K562 (cell line): ENCODE measurements at regions not wholly inside any gene's neighbourhood (a gene's known extent, or its start where the extent isn't known, plus 50 kb on each side); places are given as distances from the start of the nearest gene placed in this dataset.

Experiments used
- ATAC-seq: fragments of 200-7000 bp; cut with Tn5 transposase; 3 replicates; pipeline ENCODE4 v1.9.1; 2020; ENCODE audit warnings: moderate library complexity
- BruUV-seq: library from RNA; stranded (reverse); fragments of 400-500 nt; replicated peaks from 2 replicates; lab custom pipeline; 2021; lab: Mats Ljungman, UMichigan
- CTCF ChIA-PET: fragments of 300-600 bp; formaldehyde crosslinking; extraction: SDS; loops from one replicate; lab custom pipeline; 2021; ENCODE audit warnings: low intra/inter-chr PET ratio; lab: Yijun Ruan, JAX
- POLR2A ChIA-PET: fragments of 300-600, 350-650 bp; sonication (Branson Sonifier 250); formaldehyde crosslinking; extraction: SDS; loops from one replicate; lab custom pipeline; 2021; ENCODE audit warnings: antibody characterized with exemption, inconsistent platforms; lab: Yijun Ruan, JAX
- DNase-seq, 4 experiments: peaks; one replicate each; pipeline versions ENCODE4 v3.0.0 to v3.0.0-alpha.2; 2011 to 2018; ENCODE audit warnings: low spot score in 3 of 4, mixed read lengths in 3 of 4; ENCODE audit errors: extremely low read depth in 1 of 4
- FAIRE-seq: peaks from 2 replicates; lab custom pipeline; 2011; peaks lifted over from hg19 to GRCh38; lab: Jason Lieb, UNC
- H2AFZ ChIP-seq: 2 replicates; pipeline ENCODE4 v1.6.0; 2011; ENCODE audit warnings: low read depth, low read length, control low read depth, inconsistent platforms
- H3K27ac ChIP-seq: fragments of 200-600 bp; 3 replicates; pipeline ENCODE4 v1.8.0; 2011; ENCODE audit warnings: low read depth, mild to moderate bottlenecking, control low read depth, inconsistent platforms, low read length, moderate library complexity, mixed read lengths; ENCODE audit errors: extremely low read depth
- H3K27me3 ChIP-seq, 2 experiments: fragments of 300-600 bp in 1 of 2; 2 replicates in 1 of 2; 3 replicates in 1 of 2; pipeline versions ENCODE4 v1.6.0 to v1.8.0; 2011; ENCODE audit warnings: inconsistent platforms in 2 of 2, low read length in 2 of 2, mild to moderate bottlenecking in 1 of 2, mixed read lengths in 1 of 2, moderate library complexity in 1 of 2; ENCODE audit not compliant: control insufficient read depth in 2 of 2, insufficient read depth in 2 of 2
- H3K36me3 ChIP-seq: fragments of 300-600 bp; 3 replicates; pipeline ENCODE4 v1.8.0; 2011; ENCODE audit warnings: mild to moderate bottlenecking, low read length, inconsistent platforms; ENCODE audit not compliant: control insufficient read depth, insufficient read depth
- H3K4me1 ChIP-seq, 2 experiments: fragments of 200-600 bp in 1 of 2; replicated peaks in 1 of 2; 2 replicates in 1 of 2; 3 replicates in 1 of 2; pipeline versions ENCODE4 v1.5.1 to v1.8.0; 2011; ENCODE audit warnings: inconsistent platforms in 2 of 2, low read length in 2 of 2, mild to moderate bottlenecking in 1 of 2, mixed read lengths in 1 of 2, moderate library complexity in 1 of 2; ENCODE audit not compliant: control insufficient read depth in 2 of 2, insufficient read depth in 2 of 2
- H3K4me2 ChIP-seq: 2 replicates; pipeline ENCODE4 v1.6.1; 2011; ENCODE audit warnings: low read length, control low read depth, inconsistent platforms, mixed read lengths; ENCODE audit not compliant: insufficient read depth
- H3K4me3 ChIP-seq: fragments of 200-600 bp; sonication (generic), shearing (Covaris generic); 2 replicates; pipeline ENCODE4 v1.5.1; 2016; ENCODE audit warnings: control low read depth, inconsistent platforms
- H3K79me2 ChIP-seq: fragments of 200-600 bp; 3 replicates; pipeline ENCODE4 v1.8.0; 2011; ENCODE audit warnings: low read length, inconsistent platforms; ENCODE audit not compliant: control insufficient read depth, insufficient read depth
- H3K9ac ChIP-seq, 2 experiments: 2 replicates each; pipeline versions ENCODE4 v1.6.0 to v1.6.1; 2011; ENCODE audit warnings: low read depth in 2 of 2, low read length in 2 of 2, control low read depth in 1 of 2, inconsistent platforms in 1 of 2, mild to moderate bottlenecking in 1 of 2, mixed read lengths in 1 of 2; ENCODE audit not compliant: insufficient read depth in 1 of 2
- H3K9me1 ChIP-seq: one replicate; pipeline ENCODE4 v1.6.0; 2011; ENCODE audit warnings: inconsistent platforms, mild to moderate bottlenecking, low read length, moderate library complexity; ENCODE audit not compliant: control insufficient read depth, insufficient read depth
- H3K9me3 ChIP-seq: replicated peaks from 2 replicates; pipeline ENCODE4 v1.5.1; 2011; ENCODE audit warnings: low read depth, low read length, inconsistent platforms; ENCODE audit not compliant: control insufficient read depth, insufficient read depth
- H4K20me1 ChIP-seq: replicated peaks from 2 replicates; pipeline ENCODE4 v1.6.1; 2011; ENCODE audit warnings: low read length, inconsistent platforms, mixed read lengths; ENCODE audit not compliant: control insufficient read depth, insufficient read depth
- CBX1 ChIP-seq: sonication (generic); IDR thresholded peaks from 2 replicates; pipeline ENCODE4 v1.6.1; 2016; ENCODE audit warnings: antibody characterized with exemption, low read depth, mild to moderate bottlenecking
- FOXJ3 ChIP-seq: sonication (generic); formaldehyde crosslinking; IDR thresholded peaks from 2 replicates; pipeline ENCODE4 v1.4.0; 2020; ENCODE audit warnings: mild to moderate bottlenecking, missing genetic modification reagents
- HOXB6 ChIP-seq: fragments of 250-450 bp; sonication (Bioruptor Pico); IDR thresholded peaks from 2 replicates; pipeline ENCODE4 v1.5.1; 2022; ENCODE audit warnings: mild to moderate bottlenecking, borderline replicate concordance
- MAFG ChIP-seq: fragments of 450-650 bp; conservative IDR thresholded peaks from 2 replicates; pipeline ENCODE4 v1.6.1; 2016; ENCODE audit warnings: missing genetic modification characterization, missing compliant biosample characterization
- MCM5 ChIP-seq: fragments of 450-650 bp; IDR thresholded peaks from 2 replicates; pipeline ENCODE4 v1.6.1; 2016; ENCODE audit warnings: low read depth
- NFATC3 ChIP-seq: fragments of 450-650 bp; IDR thresholded peaks from 2 replicates; pipeline ENCODE4 v1.6.1; 2017; ENCODE audit warnings: mild to moderate bottlenecking
- NR2F6 ChIP-seq: fragments of 450-650 bp; formaldehyde crosslinking; IDR thresholded peaks from 2 replicates; pipeline ENCODE4 v1.4.0; 2020; ENCODE audit warnings: mild to moderate bottlenecking
- PHB ChIP-seq: fragments of 250-450 bp; sonication (Bioruptor Pico); IDR thresholded peaks from 2 replicates; pipeline ENCODE4 v1.5.0; 2021
- TRIM24 ChIP-seq, 2 experiments: fragments of 450-650 bp; IDR thresholded peaks; 2 replicates each; pipeline ENCODE4 v1.6.1; 2016
- U2AF1 ChIP-seq: fragments of 200-400 bp; formaldehyde crosslinking; optimal IDR thresholded peaks from 2 replicates; pipeline ENCODE3; 2017; ENCODE audit warnings: mild to moderate bottlenecking, low read depth, low read length, moderate library complexity
- ZNF253 ChIP-seq: fragments of 250-450 bp; sonication (Bioruptor Pico); conservative IDR thresholded peaks from 2 replicates; pipeline ENCODE4 v1.6.1; 2021; ENCODE audit warnings: mild to moderate bottlenecking
- ZNF561 ChIP-seq: fragments of 450-650 bp; formaldehyde crosslinking; conservative IDR thresholded peaks from 2 replicates; pipeline ENCODE4 v1.4.0; 2020; ENCODE audit warnings: mild to moderate bottlenecking, moderate library complexity
- WGBS: fragments of 100-300 bp; shearing (Covaris generic); methylation state at CpG from one replicate; pipeline ENCODE4 v1.1.6; 2016; ENCODE audit warnings: low coverage, mixed read lengths; ENCODE audit not compliant: insufficient coverage; ENCODE audit errors: missing lambda C conversion rate; 5-methylcytosine and 5-hydroxymethylcytosine counted together
- in situ Hi-C: fragments of 300-500 bp; cut with MboI; formaldehyde crosslinking; loops from 4 replicates; pipeline ENCODE4 v1.15.0; 2018; ENCODE audit warnings: inconsistent platforms, mixed read lengths
- intact Hi-C: fragments of 100-400 bp; cut with micrococcal nuclease; formaldehyde crosslinking; loops from 2 replicates; pipeline ENCODE4 v1.14.2; 2022
- TF ChIP-seq, protein P1 (sequence below): sonication (generic); formaldehyde crosslinking; IDR thresholded peaks from 2 replicates; pipeline ENCODE4 v1.8.1; 2023; ENCODE audit warnings: mild to moderate bottlenecking, missing genetic modification reagents
- TF ChIP-seq, protein P2 (sequence below): fragments of 250-450 bp; sonication (Bioruptor Pico); IDR thresholded peaks from 2 replicates; pipeline ENCODE4 v1.5.0; 2020; ENCODE audit warnings: mild to moderate bottlenecking
- TF ChIP-seq, protein P3 (sequence below), 2 experiments: IDR thresholded peaks in 1 of 2; conservative IDR thresholded peaks in 1 of 2; 2 replicates each; pipeline ENCODE4 v1.6.1; 2016; ENCODE audit warnings: low read depth in 2 of 2, mild to moderate bottlenecking in 1 of 2, missing compliant biosample characterization in 1 of 2, missing genetic modification characterization in 1 of 2, moderate library complexity in 1 of 2

DNA sequence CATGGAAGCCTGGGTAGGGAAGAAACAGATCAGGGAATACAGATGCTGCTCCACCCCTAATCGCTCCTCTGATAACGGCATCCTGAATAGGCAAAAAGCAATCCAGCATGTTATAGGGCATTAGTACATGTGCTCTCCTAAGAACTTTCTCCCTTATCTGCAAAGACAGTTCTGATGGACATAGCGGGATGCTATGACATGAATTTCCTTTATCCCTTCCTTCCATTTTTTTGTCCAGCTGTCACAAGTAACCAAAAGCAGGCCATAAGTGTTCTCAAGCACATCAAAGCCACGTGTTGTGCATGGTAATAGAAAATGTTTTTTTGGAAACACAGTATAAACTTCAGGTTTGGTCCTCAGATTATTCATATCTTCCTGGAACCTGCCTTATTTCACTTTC lies 141.4 kb upstream of the MON1B start:
- Histone ChIP-seq H3K36me3 (no peaks in the 10 kb centered on the region), H3K4me2 (no peak overlapping the region), H3K27ac (no peak overlapping the region), H3K4me3 (no peak overlapping the region), H3K9ac (no peak overlapping the region), H4K20me1 (no peaks in the 10 kb centered on the region), H3K9me1 (no peaks in the 10 kb centered on the region)
- no peak for FAIRE-seq
- intact Hi-C loops: no loop called here
- no peak for DNase-seq
- CTCF ChIA-PET: no interaction called here
- TF ChIP-seq ZNF253 (CRISPR knock-in tag) (no peak), MCM5 (no peak), TRIM24 (IDR thresholded peaks at IDR 0.05) (no peak), PHB (CRISPR knock-in tag) (no peak), HOXB6 (no peak), FOXJ3 (no peak), U2AF1 (no peak), NFATC3 (no peak), CBX1 (no peak), MAFG (no peak), NR2F6 (no peak), ZNF561 (no peak)
- TF ChIP-seq, protein P1, sequence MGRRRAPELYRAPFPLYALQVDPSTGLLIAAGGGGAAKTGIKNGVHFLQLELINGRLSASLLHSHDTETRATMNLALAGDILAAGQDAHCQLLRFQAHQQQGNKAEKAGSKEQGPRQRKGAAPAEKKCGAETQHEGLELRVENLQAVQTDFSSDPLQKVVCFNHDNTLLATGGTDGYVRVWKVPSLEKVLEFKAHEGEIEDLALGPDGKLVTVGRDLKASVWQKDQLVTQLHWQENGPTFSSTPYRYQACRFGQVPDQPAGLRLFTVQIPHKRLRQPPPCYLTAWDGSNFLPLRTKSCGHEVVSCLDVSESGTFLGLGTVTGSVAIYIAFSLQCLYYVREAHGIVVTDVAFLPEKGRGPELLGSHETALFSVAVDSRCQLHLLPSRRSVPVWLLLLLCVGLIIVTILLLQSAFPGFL (CRISPR knock-in tag): no peak
- TF ChIP-seq, protein P2, sequence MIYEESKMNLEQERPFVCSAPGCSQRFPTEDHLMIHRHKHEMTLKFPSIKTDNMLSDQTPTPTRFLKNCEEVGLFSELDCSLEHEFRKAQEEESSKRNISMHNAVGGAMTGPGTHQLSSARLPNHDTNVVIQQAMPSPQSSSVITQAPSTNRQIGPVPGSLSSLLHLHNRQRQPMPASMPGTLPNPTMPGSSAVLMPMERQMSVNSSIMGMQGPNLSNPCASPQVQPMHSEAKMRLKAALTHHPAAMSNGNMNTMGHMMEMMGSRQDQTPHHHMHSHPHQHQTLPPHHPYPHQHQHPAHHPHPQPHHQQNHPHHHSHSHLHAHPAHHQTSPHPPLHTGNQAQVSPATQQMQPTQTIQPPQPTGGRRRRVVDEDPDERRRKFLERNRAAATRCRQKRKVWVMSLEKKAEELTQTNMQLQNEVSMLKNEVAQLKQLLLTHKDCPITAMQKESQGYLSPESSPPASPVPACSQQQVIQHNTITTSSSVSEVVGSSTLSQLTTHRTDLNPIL (CRISPR knock-in tag): no peak
- TF ChIP-seq, protein P3, sequence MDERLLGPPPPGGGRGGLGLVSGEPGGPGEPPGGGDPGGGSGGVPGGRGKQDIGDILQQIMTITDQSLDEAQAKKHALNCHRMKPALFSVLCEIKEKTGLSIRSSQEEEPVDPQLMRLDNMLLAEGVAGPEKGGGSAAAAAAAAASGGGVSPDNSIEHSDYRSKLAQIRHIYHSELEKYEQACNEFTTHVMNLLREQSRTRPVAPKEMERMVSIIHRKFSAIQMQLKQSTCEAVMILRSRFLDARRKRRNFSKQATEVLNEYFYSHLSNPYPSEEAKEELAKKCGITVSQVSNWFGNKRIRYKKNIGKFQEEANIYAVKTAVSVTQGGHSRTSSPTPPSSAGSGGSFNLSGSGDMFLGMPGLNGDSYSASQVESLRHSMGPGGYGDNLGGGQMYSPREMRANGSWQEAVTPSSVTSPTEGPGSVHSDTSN (CRISPR knock-in tag; IDR thresholded peaks at IDR 0.05; ENCODE audit: low read depth): no peak
- TF ChIP-seq, protein P3 (tag; conservative IDR thresholded peaks at IDR 0.05; ENCODE audit: low read depth): no peak
- TF ChIP-seq, all 486 proteins: peak for 0
- no peaks in the 10 kb centered on the region for H3K9me3 ChIP-seq
- no peak overlapping the region for H2AFZ ChIP-seq
- no TSS peak for BruUV-seq
- POLR2A ChIA-PET: no interaction called here
- no peaks in the 10 kb centered on the region for H3K79me2 ChIP-seq
- no peaks in the 10 kb centered on the region for H3K4me1 ChIP-seq
- in situ Hi-C loops: no loop called here
- H3K27me3 ChIP-seq: no peaks in the 10 kb centered on the region
- no peak for ATAC-seq
- WGBS: 0% methylated on average over 4 of the region's 4 CpGs
